Naive thymus-derived CD4-positive, alpha-beta T cell (primary cell): ENCODE measurements at regions not wholly inside any gene's neighbourhood (a gene's known extent, or its start where the extent isn't known, plus 50 kb on each side); places are given as distances from the start of the nearest gene placed in this dataset.

Experiments
- ATAC-seq: fragments of 150-1000 bp; cut with Tn5 transposase; 2 replicates; pipeline ENCODE4 v1.10.0; 2021; ENCODE audit warnings: mild to moderate bottlenecking, moderate library complexity
- CTCF ChIA-PET: fragments of 350-600 bp; sonication (Branson Sonifier 250); formaldehyde crosslinking; loops from one replicate; lab custom pipeline; 2021; ENCODE audit warnings: antibody characterized with exemption; lab: Charles Lee
- POLR2A ChIA-PET: fragments of 350-600 bp; sonication (Branson Sonifier 250); formaldehyde crosslinking; loops from one replicate; lab custom pipeline; 2021; ENCODE audit warnings: antibody characterized with exemption, inconsistent platforms; lab: Charles Lee
- DNase-seq, 9 donors: peaks; one replicate each; pipeline versions ENCODE4 v3.0.0 to v3.0.0-alpha.2; 2020 to 2022; ENCODE audit warnings: mixed read lengths in 1 of 9
- H3K27ac ChIP-seq: one replicate; pipeline ENCODE4 v1.7.0; 2013; ENCODE audit warnings: mild to moderate bottlenecking, low read depth, low read length, moderate library complexity
- H3K27me3 ChIP-seq, 2 donors: one replicate each; pipeline ENCODE4 v1.7.0; 2013; ENCODE audit warnings: low read length in 2 of 2, mild to moderate bottlenecking in 2 of 2, moderate library complexity in 2 of 2; ENCODE audit not compliant: control insufficient read depth in 2 of 2, insufficient read depth in 2 of 2
- H3K36me3 ChIP-seq, 3 experiments: 1 replicate in 2 of 3; 2 replicates in 1 of 3; pipeline ENCODE4 v1.7.0; 2013; ENCODE audit warnings: low read length in 3 of 3, mild to moderate bottlenecking in 3 of 3, moderate library complexity in 1 of 3; ENCODE audit not compliant: insufficient read depth in 3 of 3, control insufficient read depth in 2 of 3
- H3K4me1 ChIP-seq, 2 donors: one replicate each; pipeline ENCODE4 v1.7.0; 2013; ENCODE audit warnings: low read length in 2 of 2, mild to moderate bottlenecking in 2 of 2, moderate library complexity in 1 of 2; ENCODE audit not compliant: control insufficient read depth in 2 of 2, insufficient read depth in 2 of 2
- H3K4me3 ChIP-seq: 2 replicates; pipeline ENCODE4 v1.7.0; 2013; ENCODE audit warnings: mild to moderate bottlenecking, low read length
- H3K9me3 ChIP-seq, 3 experiments: 1 replicate in 2 of 3; 2 replicates in 1 of 3; pipeline ENCODE4 v1.7.0; 2013; ENCODE audit warnings: low read length in 3 of 3; ENCODE audit not compliant: control insufficient read depth in 2 of 3
- H3K27ac Mint-ChIP-seq, 9 donors: one replicate each; pipeline ENCODE4 v1.8.0; 2020 to 2022; ENCODE audit warnings: mixed read lengths in 9 of 9, mild to moderate bottlenecking in 8 of 9, moderate library complexity in 5 of 9, inconsistent platforms in 2 of 9
- H3K27me3 Mint-ChIP-seq, 5 donors: one replicate each; pipeline ENCODE4 v1.8.0; 2021 to 2022; ENCODE audit warnings: mixed read lengths in 5 of 5, mild to moderate bottlenecking in 1 of 5
- H3K36me3 Mint-ChIP-seq, 5 donors: one replicate each; pipeline ENCODE4 v1.8.0; 2020 to 2022; ENCODE audit warnings: mixed read lengths in 5 of 5, mild to moderate bottlenecking in 3 of 5, inconsistent platforms in 1 of 5
- H3K4me1 Mint-ChIP-seq, 7 donors: one replicate each; pipeline ENCODE4 v1.8.0; 2020 to 2022; ENCODE audit warnings: mixed read lengths in 7 of 7, mild to moderate bottlenecking in 3 of 7, inconsistent platforms in 1 of 7
- H3K4me3 Mint-ChIP-seq, 10 donors: one replicate each; pipeline ENCODE4 v1.8.0; 2020 to 2022; ENCODE audit warnings: mild to moderate bottlenecking in 10 of 10, mixed read lengths in 10 of 10, moderate library complexity in 6 of 10, inconsistent platforms in 2 of 10
- H3K9me3 Mint-ChIP-seq, 11 donors: one replicate each; pipeline ENCODE4 v1.8.0; 2020 to 2022; ENCODE audit warnings: mixed read lengths in 11 of 11, mild to moderate bottlenecking in 4 of 11, inconsistent platforms in 1 of 11, moderate library complexity in 1 of 11
- intact Hi-C, 2 donors: fragments of 100-400 bp; cut with micrococcal nuclease; formaldehyde crosslinking; loops; one replicate each; pipeline ENCODE4 v1.15.1; 2023

DNA sequence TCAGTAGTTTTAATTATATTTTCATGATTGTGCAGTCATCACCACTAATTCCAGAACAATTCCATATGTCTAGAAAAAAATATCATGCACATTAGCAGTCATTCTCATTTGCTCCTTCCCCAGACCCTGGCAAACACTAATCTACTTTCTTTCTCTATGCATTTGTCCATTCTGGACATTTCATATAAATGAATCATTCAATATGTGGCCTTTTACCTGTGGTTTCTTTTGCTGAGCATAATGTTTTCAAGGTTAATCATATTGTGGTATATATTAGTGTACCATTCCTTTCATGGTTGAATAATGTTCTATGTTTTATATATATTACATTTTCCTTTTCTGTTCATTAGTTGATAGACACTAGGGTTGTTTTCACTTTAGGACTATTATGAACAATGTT lies 811.1 kb upstream of the RAG2 start:
- H3K27me3 ChIP-seq = no peaks in the 10 kb centered on the region
- CTCF ChIA-PET = no interaction called here
- H3K4me1 ChIP-seq = no peaks in the 10 kb centered on the region
- no peaks in the 10 kb centered on the region for H3K27me3 Mint-ChIP-seq
- no peak for DNase-seq
- no peaks in the 10 kb centered on the region for H3K9me3 ChIP-seq
- no peaks in the 10 kb centered on the region for H3K4me1 Mint-ChIP-seq
- H3K4me3 ChIP-seq = no peak overlapping the region
- no peak overlapping the region for H3K4me3 Mint-ChIP-seq
- H3K9me3 Mint-ChIP-seq = peaks cover 0 to 13% (median 5%) of the 10 kb centered on the region in 11 donors
- POLR2A ChIA-PET = no interaction called here
- no peaks in the 10 kb centered on the region for H3K36me3 ChIP-seq
- ATAC-seq = no peak
- H3K27ac ChIP-seq = no peak overlapping the region
- intact Hi-C loops = no loop called here
- no peak overlapping the region for H3K27ac Mint-ChIP-seq
- H3K36me3 Mint-ChIP-seq = no peaks in the 10 kb centered on the region

DNA sequence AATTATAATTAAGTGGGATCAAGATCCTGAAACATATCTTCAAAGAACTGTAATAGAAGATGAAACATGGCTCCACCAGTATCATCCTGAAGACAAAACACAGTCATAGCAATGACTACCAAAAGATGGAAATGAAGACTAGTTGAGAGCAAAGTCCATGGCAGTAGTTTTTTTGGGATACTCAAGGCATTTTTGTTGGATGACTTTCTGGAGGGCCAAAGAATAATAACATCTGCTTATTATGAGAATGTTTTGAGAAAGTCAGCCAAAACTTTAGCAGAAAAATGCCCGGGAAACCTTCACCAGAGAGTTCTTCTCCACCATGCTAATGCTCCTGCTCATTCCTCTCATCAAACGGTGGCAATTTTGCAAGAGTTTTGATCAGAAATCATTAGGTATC lies 809.4 kb upstream of the RAG2 start:
- H3K4me3 ChIP-seq = no peak overlapping the region
- H3K27ac ChIP-seq = no peak overlapping the region
- Mint-ChIP-seq H3K4me1 (no peaks in the 10 kb centered on the region), H3K27ac (no peak overlapping the region), H3K27me3 (no peaks in the 10 kb centered on the region), H3K4me3 (no peak overlapping the region), H3K36me3 (no peaks in the 10 kb centered on the region), H3K9me3 (peaks cover 0 to 20% (median 5%) of the 10 kb centered on the region in 11 donors)
- no peaks in the 10 kb centered on the region for H3K9me3 ChIP-seq
- no peaks in the 10 kb centered on the region for H3K4me1 ChIP-seq
- ChIA-PET POLR2A (no interaction called here), CTCF (no interaction called here)
- no peak for DNase-seq
- ATAC-seq = no peak
- H3K27me3 ChIP-seq = no peaks in the 10 kb centered on the region
- intact Hi-C loops = no loop called here
- no peaks in the 10 kb centered on the region for H3K36me3 ChIP-seq

DNA sequence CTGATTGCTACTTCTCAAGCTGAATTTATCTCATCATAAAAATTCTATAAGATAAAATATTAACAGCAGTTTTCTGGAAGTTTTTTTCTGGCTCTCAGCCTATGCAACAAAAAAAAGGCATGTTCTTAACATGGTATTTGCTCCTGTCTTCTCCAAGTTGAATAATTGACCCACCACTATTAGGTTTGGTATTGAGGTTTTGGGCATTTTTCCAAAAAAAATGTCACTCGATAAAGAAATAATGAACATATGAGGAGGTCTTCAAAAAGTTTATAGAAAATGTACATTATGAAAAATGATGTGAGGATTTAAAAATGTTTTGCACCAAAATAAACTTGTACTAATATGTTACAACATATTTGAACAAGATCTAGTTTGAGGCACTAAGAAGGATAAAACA lies 808.6 kb upstream of the RAG2 start:
- H3K9me3 Mint-ChIP-seq = peaks cover 0 to 25% (median 4%) of the 10 kb centered on the region in 11 donors
- ChIA-PET POLR2A (no interaction called here), CTCF (no interaction called here)
- DNase-seq (no peak), ATAC-seq (no peak)
- H3K4me3 Mint-ChIP-seq = no peak overlapping the region
- no peak overlapping the region for H3K27ac Mint-ChIP-seq
- H3K27ac ChIP-seq = no peak overlapping the region
- no peaks in the 10 kb centered on the region for H3K36me3 Mint-ChIP-seq
- H3K4me1 Mint-ChIP-seq = no peaks in the 10 kb centered on the region
- H3K27me3 Mint-ChIP-seq = no peaks in the 10 kb centered on the region
- no peaks in the 10 kb centered on the region for H3K9me3 ChIP-seq
- H3K27me3 ChIP-seq = no peaks in the 10 kb centered on the region
- no peaks in the 10 kb centered on the region for H3K36me3 ChIP-seq
- no peak overlapping the region for H3K4me3 ChIP-seq
- no peaks in the 10 kb centered on the region for H3K4me1 ChIP-seq
- intact Hi-C loops = no loop called here

DNA sequence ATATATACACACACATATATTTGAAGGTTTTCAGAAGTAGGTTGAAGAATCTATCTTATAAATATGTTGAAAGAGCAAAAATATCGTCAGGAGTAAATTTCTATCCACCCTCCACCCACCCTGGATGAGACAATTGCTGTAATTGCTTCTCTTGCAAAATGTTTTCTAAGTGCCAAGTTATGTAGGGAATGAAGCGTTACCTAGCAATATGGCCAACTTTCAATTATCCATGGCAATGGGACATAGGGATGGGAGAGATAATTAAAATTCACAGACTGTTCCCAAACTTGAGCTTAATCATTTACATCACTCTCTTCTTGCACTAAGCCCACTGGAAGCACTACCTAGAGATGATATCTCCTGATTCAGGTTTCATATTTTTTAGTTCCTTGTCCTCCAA lies 806.2 kb upstream of the RAG2 start:
- no peak overlapping the region for H3K27ac Mint-ChIP-seq
- intact Hi-C loops = no loop called here
- no peak overlapping the region for H3K4me3 Mint-ChIP-seq
- ATAC-seq (no peak), DNase-seq (no peak)
- Histone ChIP-seq H3K27ac (no peak overlapping the region), H3K4me3 (no peak overlapping the region), H3K27me3 (no peaks in the 10 kb centered on the region), H3K9me3 (peaks cover 0 to 4% (median 0%) of the 10 kb centered on the region in 3 experiments), H3K36me3 (no peaks in the 10 kb centered on the region), H3K4me1 (no peaks in the 10 kb centered on the region)
- H3K27me3 Mint-ChIP-seq = no peaks in the 10 kb centered on the region
- no peaks in the 10 kb centered on the region for H3K4me1 Mint-ChIP-seq
- POLR2A ChIA-PET = no interaction called here
- no peaks in the 10 kb centered on the region for H3K36me3 Mint-ChIP-seq
- CTCF ChIA-PET = no interaction called here
- H3K9me3 Mint-ChIP-seq = peaks cover 0 to 21% (median 3%) of the 10 kb centered on the region in 11 donors

DNA sequence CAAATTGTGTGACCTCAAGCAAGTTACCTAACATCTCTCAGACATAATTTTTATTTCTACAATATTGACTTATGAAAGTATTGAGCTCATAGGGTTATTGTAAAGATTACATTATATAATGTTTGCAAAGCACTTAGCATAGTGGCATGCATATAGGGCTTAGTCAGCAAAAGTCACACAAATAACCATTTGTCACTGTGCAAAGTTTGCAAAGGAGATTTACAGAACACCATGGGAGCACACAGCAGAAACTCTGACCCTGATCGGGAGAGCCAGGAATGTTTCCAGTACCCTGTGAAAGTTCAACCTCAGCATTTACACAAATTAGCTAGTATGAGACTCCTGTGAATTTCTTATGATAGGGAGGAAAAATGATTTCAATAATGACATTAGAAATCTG lies 804.6 kb upstream of the RAG2 start:
- no peak for DNase-seq
- no peak for ATAC-seq
- Histone ChIP-seq H3K27ac (no peak overlapping the region), H3K36me3 (no peaks in the 10 kb centered on the region), H3K4me3 (no peak overlapping the region), H3K27me3 (no peaks in the 10 kb centered on the region), H3K9me3 (peaks cover 0 to 4% (median 0%) of the 10 kb centered on the region in 3 experiments), H3K4me1 (no peaks in the 10 kb centered on the region)
- Mint-ChIP-seq H3K27me3 (no peaks in the 10 kb centered on the region), H3K4me1 (no peaks in the 10 kb centered on the region), H3K4me3 (no peak overlapping the region), H3K36me3 (no peaks in the 10 kb centered on the region), H3K9me3 (peaks cover 0 to 24% (median 4%) of the 10 kb centered on the region in 11 donors), H3K27ac (no peak overlapping the region)
- intact Hi-C loops = no loop called here
- POLR2A ChIA-PET = no interaction called here
- CTCF ChIA-PET = interaction anchor here (0.6 kb wide), 1 partner anchor 15 kb away, joined by 3 read pairs; no protein-coding TSS in a partner anchor

DNA sequence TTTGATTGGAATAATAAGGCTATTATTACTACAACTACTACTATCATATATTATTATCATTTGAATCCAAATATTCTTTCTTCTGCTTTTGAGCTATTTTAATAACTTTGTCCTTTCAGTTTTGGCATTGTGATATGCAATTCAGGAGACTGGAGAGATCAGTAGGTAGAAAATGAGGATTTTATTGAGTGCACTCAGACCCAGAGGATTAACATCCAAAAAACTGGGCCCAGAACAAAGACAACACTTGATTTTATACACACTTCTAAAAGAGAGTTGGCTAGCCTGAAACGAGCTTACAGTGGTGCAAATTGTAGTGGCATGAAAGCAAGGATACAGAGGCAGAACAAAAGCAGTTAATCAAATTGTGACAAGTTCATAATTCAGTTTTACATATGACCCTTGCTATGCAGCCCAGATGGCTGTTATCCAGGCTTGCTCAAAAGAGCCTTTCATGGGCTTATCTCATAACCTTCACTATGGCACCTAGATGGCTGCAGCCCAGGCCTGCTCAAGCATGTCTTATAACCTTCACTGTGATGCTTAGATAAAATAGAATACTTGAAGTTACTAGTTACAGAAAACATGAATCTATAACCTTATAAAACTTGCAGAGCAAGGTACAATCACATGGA lies 796.3 kb upstream of the RAG2 start:
- Mint-ChIP-seq H3K27ac (no peak overlapping the region), H3K9me3 (peaks cover 4 to 59% (median 20%) of the 10 kb centered on the region in 11 donors), H3K27me3 (no peaks in the 10 kb centered on the region), H3K4me1 (no peaks in the 10 kb centered on the region), H3K36me3 (peaks cover 0 to 4% (median 0%) of the 10 kb centered on the region in 5 donors), H3K4me3 (no peak overlapping the region)
- no peaks in the 10 kb centered on the region for H3K36me3 ChIP-seq
- H3K27me3 ChIP-seq = no peaks in the 10 kb centered on the region
- no peaks in the 10 kb centered on the region for H3K4me1 ChIP-seq
- DNase-seq (no peak), ATAC-seq (no peak)
- intact Hi-C loops = no loop called here
- ChIA-PET POLR2A (no interaction called here), CTCF (interaction anchor here (0.6 kb wide), 1 partner anchor 146 kb away, joined by 3 read pairs; no protein-coding TSS in a partner anchor)
- H3K9me3 ChIP-seq = peaks cover 0 to 7% (median 5%) of the 10 kb centered on the region in 3 experiments
- no peak overlapping the region for H3K27ac ChIP-seq
- H3K4me3 ChIP-seq = no peak overlapping the region

DNA sequence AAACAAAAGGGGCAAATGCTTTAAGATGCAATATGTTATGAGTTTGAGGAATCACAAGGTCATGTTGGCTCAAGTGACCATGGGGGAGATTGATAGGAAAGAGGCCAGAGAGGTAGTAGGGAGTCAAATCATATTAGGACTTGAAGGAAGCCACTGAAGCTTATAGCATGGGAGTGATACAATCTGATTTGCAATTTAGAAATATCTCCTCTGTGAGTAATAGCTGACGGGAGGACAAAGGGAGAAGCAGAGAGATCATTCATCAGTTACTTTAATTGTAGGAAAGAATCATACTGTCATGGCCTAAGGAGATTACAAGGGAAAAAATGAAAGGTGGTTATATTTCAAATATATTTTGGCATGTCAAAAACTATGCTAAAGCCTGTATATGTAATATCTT lies 793.6 kb upstream of the RAG2 start:
- intact Hi-C loops = no loop called here
- no peaks in the 10 kb centered on the region for H3K36me3 ChIP-seq
- no peak for ATAC-seq
- no peak for DNase-seq
- no peak overlapping the region for H3K27ac Mint-ChIP-seq
- peaks cover 0 to 7% (median 5%) of the 10 kb centered on the region in 3 experiments for H3K9me3 ChIP-seq
- no peak overlapping the region for H3K27ac ChIP-seq
- ChIA-PET CTCF (no interaction called here), POLR2A (no interaction called here)
- H3K4me1 Mint-ChIP-seq = no peaks in the 10 kb centered on the region
- H3K4me3 Mint-ChIP-seq = no peak overlapping the region
- peaks cover 7 to 52% (median 20%) of the 10 kb centered on the region in 11 donors for H3K9me3 Mint-ChIP-seq
- H3K4me1 ChIP-seq = no peaks in the 10 kb centered on the region
- H3K27me3 ChIP-seq = no peaks in the 10 kb centered on the region
- no peaks in the 10 kb centered on the region for H3K27me3 Mint-ChIP-seq
- peaks cover 0 to 4% (median 0%) of the 10 kb centered on the region in 5 donors for H3K36me3 Mint-ChIP-seq
- H3K4me3 ChIP-seq = no peak overlapping the region
